ENCODE measurements at regions not wholly inside any gene's neighbourhood (a gene's known extent, or its start where the extent isn't known, plus 50 kb on each side); places are given as distances from the start of the nearest gene placed in this dataset.

GRCh38 chr15:62886431-62887071 is 156.0 kb upstream of the TPM1 start:
- H3K36me3 Mint-ChIP-seq (ENCODE audit: low read depth) = no peaks in the 10 kb centered on the region
- peaks cover 61% of the 10 kb centered on the region for H3K4me1 Mint-ChIP-seq (ENCODE audit: low read depth)
- no peak overlapping the region for H3K4me3 Mint-ChIP-seq (ENCODE audit: unreplicated experiment)
- H3K27me3 Mint-ChIP-seq (ENCODE audit: low read depth) = no peaks in the 10 kb centered on the region
- peak overlapping the region; percentile 61 for H3K27ac Mint-ChIP-seq (ENCODE audit: unreplicated experiment)
- H3K9me3 Mint-ChIP-seq (ENCODE audit: low read depth) = no peaks in the 10 kb centered on the region
- TF ChIP-seq, protein P1, sequence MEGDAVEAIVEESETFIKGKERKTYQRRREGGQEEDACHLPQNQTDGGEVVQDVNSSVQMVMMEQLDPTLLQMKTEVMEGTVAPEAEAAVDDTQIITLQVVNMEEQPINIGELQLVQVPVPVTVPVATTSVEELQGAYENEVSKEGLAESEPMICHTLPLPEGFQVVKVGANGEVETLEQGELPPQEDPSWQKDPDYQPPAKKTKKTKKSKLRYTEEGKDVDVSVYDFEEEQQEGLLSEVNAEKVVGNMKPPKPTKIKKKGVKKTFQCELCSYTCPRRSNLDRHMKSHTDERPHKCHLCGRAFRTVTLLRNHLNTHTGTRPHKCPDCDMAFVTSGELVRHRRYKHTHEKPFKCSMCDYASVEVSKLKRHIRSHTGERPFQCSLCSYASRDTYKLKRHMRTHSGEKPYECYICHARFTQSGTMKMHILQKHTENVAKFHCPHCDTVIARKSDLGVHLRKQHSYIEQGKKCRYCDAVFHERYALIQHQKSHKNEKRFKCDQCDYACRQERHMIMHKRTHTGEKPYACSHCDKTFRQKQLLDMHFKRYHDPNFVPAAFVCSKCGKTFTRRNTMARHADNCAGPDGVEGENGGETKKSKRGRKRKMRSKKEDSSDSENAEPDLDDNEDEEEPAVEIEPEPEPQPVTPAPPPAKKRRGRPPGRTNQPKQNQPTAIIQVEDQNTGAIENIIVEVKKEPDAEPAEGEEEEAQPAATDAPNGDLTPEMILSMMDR (IDR thresholded peaks at IDR 0.05) = peak; percentile 12
- DNase-seq (ENCODE audit: low spot score) = no peak

DNA sequence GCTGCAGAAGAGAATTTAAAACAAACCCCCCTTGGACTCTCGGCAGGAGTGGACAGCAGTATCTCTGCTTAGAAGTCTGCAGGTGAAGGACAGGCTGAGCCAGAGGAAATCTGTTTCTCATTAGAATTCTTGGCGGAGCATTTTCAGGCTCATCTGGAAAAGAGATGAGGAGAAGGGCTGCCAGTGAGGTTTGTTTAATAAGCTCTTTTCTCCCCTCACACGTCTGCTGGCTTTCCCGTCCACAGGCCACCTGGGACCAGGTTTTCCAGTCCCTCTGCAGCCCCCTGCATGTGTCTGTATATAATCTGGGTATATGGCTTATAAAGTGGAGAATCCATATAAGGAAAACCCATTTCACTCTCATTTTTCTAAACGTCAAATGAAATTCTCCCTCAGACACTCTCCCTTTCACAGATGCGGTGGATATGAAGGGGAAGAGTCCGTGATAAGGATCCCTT is 155.4 kb upstream of the TPM1 start:
- TF ChIP-seq, protein P1 (IDR thresholded peaks at IDR 0.05) = no peak
- no peak for DNase-seq (ENCODE audit: low spot score)
- Mint-ChIP-seq H3K9me3 (ENCODE audit: low read depth) (no peaks in the 10 kb centered on the region), H3K4me3 (ENCODE audit: unreplicated experiment) (no peak overlapping the region), H3K36me3 (ENCODE audit: low read depth) (no peaks in the 10 kb centered on the region), H3K27ac (ENCODE audit: unreplicated experiment) (peak overlapping the region; percentile 58), H3K4me1 (ENCODE audit: low read depth) (peaks cover 61% of the 10 kb centered on the region), H3K27me3 (ENCODE audit: low read depth) (no peaks in the 10 kb centered on the region)

DNA sequence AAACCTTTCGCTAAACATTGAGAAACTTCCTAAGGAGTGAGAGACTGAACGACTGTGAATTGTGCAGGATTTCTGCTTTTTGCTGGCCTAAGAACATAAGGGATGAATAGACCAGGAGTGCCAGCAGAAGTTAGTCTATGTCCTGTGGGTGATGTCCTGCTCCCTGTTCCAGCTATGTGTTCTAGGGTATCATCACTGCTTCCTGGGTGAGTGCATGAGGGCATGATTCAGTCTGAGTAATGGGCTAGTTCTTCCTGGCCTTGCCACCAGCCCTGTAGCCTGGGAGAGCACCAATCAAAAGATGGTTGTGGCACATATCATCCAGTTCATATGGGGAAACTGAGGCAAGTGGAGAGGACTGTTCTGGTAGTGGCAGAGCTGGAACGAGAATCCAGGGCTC is 153.9 kb upstream of the TPM1 start:
- H3K36me3 Mint-ChIP-seq (ENCODE audit: low read depth) = no peaks in the 10 kb centered on the region
- H3K4me3 Mint-ChIP-seq (ENCODE audit: unreplicated experiment) = no peak overlapping the region
- TF ChIP-seq, protein P1 (IDR thresholded peaks at IDR 0.05) = no peak
- DNase-seq (ENCODE audit: low spot score) = no peak
- peaks cover 1% of the 10 kb centered on the region for H3K9me3 Mint-ChIP-seq (ENCODE audit: low read depth)
- H3K27ac Mint-ChIP-seq (ENCODE audit: unreplicated experiment) = no peak overlapping the region
- H3K27me3 Mint-ChIP-seq (ENCODE audit: low read depth) = no peaks in the 10 kb centered on the region
- peaks cover 57% of the 10 kb centered on the region for H3K4me1 Mint-ChIP-seq (ENCODE audit: low read depth)

GRCh38 chr15:62889141-62889661 is 153.3 kb upstream of the TPM1 start:
- Mint-ChIP-seq H3K4me1 (ENCODE audit: low read depth) (peaks cover 57% of the 10 kb centered on the region), H3K36me3 (ENCODE audit: low read depth) (no peaks in the 10 kb centered on the region), H3K4me3 (ENCODE audit: unreplicated experiment) (no peak overlapping the region), H3K27me3 (ENCODE audit: low read depth) (no peaks in the 10 kb centered on the region), H3K9me3 (ENCODE audit: low read depth) (peaks cover 4% of the 10 kb centered on the region), H3K27ac (ENCODE audit: unreplicated experiment) (no peak overlapping the region)
- TF ChIP-seq, protein P1 (IDR thresholded peaks at IDR 0.05) = no peak
- no peak for DNase-seq (ENCODE audit: low spot score)

GRCh38 chr15:62889734-62890505 is 152.6 kb upstream of the TPM1 start:
- H3K9me3 Mint-ChIP-seq (ENCODE audit: low read depth) = peaks cover 4% of the 10 kb centered on the region
- peaks cover 56% of the 10 kb centered on the region for H3K4me1 Mint-ChIP-seq (ENCODE audit: low read depth)
- no peaks in the 10 kb centered on the region for H3K27me3 Mint-ChIP-seq (ENCODE audit: low read depth)
- no peak overlapping the region for H3K27ac Mint-ChIP-seq (ENCODE audit: unreplicated experiment)
- H3K36me3 Mint-ChIP-seq (ENCODE audit: low read depth) = no peaks in the 10 kb centered on the region
- TF ChIP-seq, protein P1 (IDR thresholded peaks at IDR 0.05) = no peak
- H3K4me3 Mint-ChIP-seq (ENCODE audit: unreplicated experiment) = no peak overlapping the region
- no peak for DNase-seq (ENCODE audit: low spot score)

All from chondrocyte (in vitro differentiated cells).